ENCODE measurements at regions not wholly inside any gene's neighbourhood (a gene's known extent, or its start where the extent isn't known, plus 50 kb on each side); places are given as distances from the start of the nearest gene placed in this dataset.

DNA sequence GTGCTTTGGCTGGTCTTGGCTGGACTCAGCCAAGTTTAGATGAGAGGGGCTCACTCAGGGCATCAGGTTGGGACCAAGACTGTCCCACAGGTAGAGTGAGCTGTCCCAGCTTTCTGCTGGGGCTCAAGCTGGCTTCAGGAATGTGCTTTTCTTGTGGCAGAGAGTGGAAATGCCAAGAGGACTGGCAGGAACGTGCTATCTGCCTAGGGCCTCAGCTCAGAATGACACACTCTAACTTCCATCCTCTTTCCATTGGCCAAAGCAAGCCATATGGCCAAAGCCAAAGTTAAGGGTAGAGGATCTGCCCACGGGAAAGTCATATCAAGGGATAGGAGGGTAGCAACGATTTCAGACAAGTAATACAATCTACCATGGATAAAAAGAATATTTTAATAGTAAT is 178.8 kb downstream of the ABHD5 start:
- Mint-ChIP-seq H3K36me3 (ENCODE audit: low read depth) (no peaks in the 10 kb centered on the region; the same call in 2 of the 3 replicates), H3K27ac (no peak overlapping the region), H3K4me1 (peaks cover 27% of the 10 kb centered on the region), H3K27me3 (ENCODE audit: insufficient read depth, low read depth, poor library complexity) (peaks cover 1% of the 10 kb centered on the region), H3K4me3 (no peak overlapping the region), H3K9me3 (peaks cover 7% of the 10 kb centered on the region; the same call in 2 of the 3 replicates)
- ATAC-seq (no peak), DNase-seq (ENCODE audit: low spot score) (no peak)
- Histone ChIP-seq H3K4me1 (ENCODE audit: insufficient read depth) (peaks cover 12% of the 10 kb centered on the region), H2AFZ (no peak overlapping the region), H3F3A (replicated peaks; ENCODE audit: low read depth) (no peaks in the 10 kb centered on the region), H3K27me3 (ENCODE audit: insufficient read depth) (no peaks in the 10 kb centered on the region), H3K9me2 (ENCODE audit: insufficient read depth) (peaks cover 8% of the 10 kb centered on the region; the same call in 1 of the 2 replicates), H4K20me1 (replicated peaks; ENCODE audit: insufficient read depth) (no peaks in the 10 kb centered on the region), H3K27ac (ENCODE audit: low read depth) (no peak overlapping the region), H3K79me2 (replicated peaks; ENCODE audit: insufficient read depth) (no peaks in the 10 kb centered on the region), H3K4me3 (no peak overlapping the region), H3K4me2 (no peak overlapping the region), H3K36me3 (ENCODE audit: insufficient read depth) (no peaks in the 10 kb centered on the region)
- no peak for TF ChIP-seq POLR2AphosphoS5 (IDR thresholded peaks at IDR 0.05; ENCODE audit: low read depth)
- TF ChIP-seq EZH2phosphoT487 (IDR thresholded peaks at IDR 0.05; ENCODE audit: unreplicated experiment), result no peak
- TF ChIP-seq EZH2 (IDR thresholded peaks at IDR 0.05; ENCODE audit: low read depth, unreplicated experiment), result no peak
- TF ChIP-seq NANOG (IDR thresholded peaks at IDR 0.05; ENCODE audit: borderline replicate concordance), result no peak
- TF ChIP-seq, protein P1, sequence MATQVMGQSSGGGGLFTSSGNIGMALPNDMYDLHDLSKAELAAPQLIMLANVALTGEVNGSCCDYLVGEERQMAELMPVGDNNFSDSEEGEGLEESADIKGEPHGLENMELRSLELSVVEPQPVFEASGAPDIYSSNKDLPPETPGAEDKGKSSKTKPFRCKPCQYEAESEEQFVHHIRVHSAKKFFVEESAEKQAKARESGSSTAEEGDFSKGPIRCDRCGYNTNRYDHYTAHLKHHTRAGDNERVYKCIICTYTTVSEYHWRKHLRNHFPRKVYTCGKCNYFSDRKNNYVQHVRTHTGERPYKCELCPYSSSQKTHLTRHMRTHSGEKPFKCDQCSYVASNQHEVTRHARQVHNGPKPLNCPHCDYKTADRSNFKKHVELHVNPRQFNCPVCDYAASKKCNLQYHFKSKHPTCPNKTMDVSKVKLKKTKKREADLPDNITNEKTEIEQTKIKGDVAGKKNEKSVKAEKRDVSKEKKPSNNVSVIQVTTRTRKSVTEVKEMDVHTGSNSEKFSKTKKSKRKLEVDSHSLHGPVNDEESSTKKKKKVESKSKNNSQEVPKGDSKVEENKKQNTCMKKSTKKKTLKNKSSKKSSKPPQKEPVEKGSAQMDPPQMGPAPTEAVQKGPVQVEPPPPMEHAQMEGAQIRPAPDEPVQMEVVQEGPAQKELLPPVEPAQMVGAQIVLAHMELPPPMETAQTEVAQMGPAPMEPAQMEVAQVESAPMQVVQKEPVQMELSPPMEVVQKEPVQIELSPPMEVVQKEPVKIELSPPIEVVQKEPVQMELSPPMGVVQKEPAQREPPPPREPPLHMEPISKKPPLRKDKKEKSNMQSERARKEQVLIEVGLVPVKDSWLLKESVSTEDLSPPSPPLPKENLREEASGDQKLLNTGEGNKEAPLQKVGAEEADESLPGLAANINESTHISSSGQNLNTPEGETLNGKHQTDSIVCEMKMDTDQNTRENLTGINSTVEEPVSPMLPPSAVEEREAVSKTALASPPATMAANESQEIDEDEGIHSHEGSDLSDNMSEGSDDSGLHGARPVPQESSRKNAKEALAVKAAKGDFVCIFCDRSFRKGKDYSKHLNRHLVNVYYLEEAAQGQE (IDR thresholded peaks at IDR 0.05; ENCODE audit: unreplicated experiment), result no peak
- TF ChIP-seq CREB1 (CRISPR knock-in tag; IDR thresholded peaks at IDR 0.05; ENCODE audit: low read depth), result no peak
- TF ChIP-seq ZNF114 (CRISPR knock-in tag; IDR thresholded peaks at IDR 0.05), result no peak
- no peak for TF ChIP-seq ZNF331 (CRISPR knock-in tag; IDR thresholded peaks at IDR 0.05; ENCODE audit: low read depth)
- no peak for TF ChIP-seq ZNF462 (CRISPR knock-in tag; IDR thresholded peaks at IDR 0.05)
- no peak for TF ChIP-seq JUNB (IDR thresholded peaks at IDR 0.05; ENCODE audit: unreplicated experiment)
- no peak for TF ChIP-seq CTCF (conservative IDR thresholded peaks at IDR 0.05; ENCODE audit: low read depth in 2 of 2)
- TF ChIP-seq STAT1 (IDR thresholded peaks at IDR 0.05; ENCODE audit: unreplicated experiment), result no peak
- TF ChIP-seq ETS1 (IDR thresholded peaks at IDR 0.05), result no peak
